PC-3 (cell line): ENCODE measurements at regions not wholly inside any gene's neighbourhood (a gene's known extent, or its start where the extent isn't known, plus 50 kb on each side); places are given as distances from the start of the nearest gene placed in this dataset.
A peak's percentile ranks its signal among the peaks of the same experiment; 100 is the strongest.

ENCODE experiments used
- CTCF ChIP-seq: fragments of 300-600 bp; sonication (generic); conservative IDR thresholded peaks from 2 replicates; pipeline ENCODE4 v1.5.1; 2017; ENCODE audit warnings: antibody characterized with exemption, low read depth, mild to moderate bottlenecking, low read length
- EZH2 ChIP-seq: fragments of 300-600 bp; sonication (generic); IDR thresholded peaks from one replicate; pipeline ENCODE4 v1.6.1; 2017; ENCODE audit warnings: antibody characterized with exemption, mild to moderate bottlenecking, low read length; ENCODE audit not compliant: unreplicated experiment
- EZH2phosphoT487 ChIP-seq: fragments of 300-600 bp; sonication (generic); IDR thresholded peaks from 2 replicates; pipeline ENCODE4 v1.6.1; 2018; ENCODE audit warnings: mild to moderate bottlenecking, antibody characterized with exemption, low read length, borderline replicate concordance

GRCh38 chr2:237154082-237154638, 68.5 kb downstream of the COPS8 start:
- TF ChIP-seq CTCF (peak; percentile 86), EZH2phosphoT487 (no peak), EZH2 (no peak)
